Midbrain (tissue), 1 donor: ENCODE measurements at regions not wholly inside any gene's neighbourhood (a gene's known extent, or its start where the extent isn't known, plus 50 kb on each side); places are given as distances from the start of the nearest gene placed in this dataset.
"Not testable (repeated sequence)": the region's sequence is repeated elsewhere in the genome, so short reads cannot be mapped to it uniquely, and the experiment has no call there.

Experiments
- DNase-seq: peaks from one replicate; lab custom pipeline; 2025; lab: John Stamatoyannopoulos, UW

- no peak for DNase-seq
Measured at GRCh38 chr13:69094485-69094884, 1013.1 kb upstream of the ATXN8OS start.

- DNase-seq: no peak
Measured at GRCh38 chr13:69092615-69093322, 1014.9 kb upstream of the ATXN8OS start.

- no peak for DNase-seq
Measured at GRCh38 chr13:69077267-69077666, 1030.4 kb upstream of the ATXN8OS start.

- no peak for DNase-seq
Measured at GRCh38 chr13:69069554-69070133, 1038.0 kb upstream of the ATXN8OS start.

GRCh38 chr13:69050696-69051095, 1056.9 kb upstream of the ATXN8OS start:
- DNase-seq: no peak

- no peak for DNase-seq
Measured at GRCh38 chr13:69044629-69045028, 1063.0 kb upstream of the ATXN8OS start.

- no peak for DNase-seq
Measured at GRCh38 chr13:69040898-69041297, 1066.7 kb upstream of the ATXN8OS start.

GRCh38 chr13:69035771-69036170, 1071.9 kb upstream of the ATXN8OS start:
- no peak for DNase-seq

- DNase-seq: no peak
Measured at GRCh38 chr13:69028936-69029335, 1078.7 kb upstream of the ATXN8OS start.

GRCh38 chr13:69020120-69020519, 1087.5 kb upstream of the ATXN8OS start:
- no peak for DNase-seq

GRCh38 chr13:69018173-69018572, 1089.5 kb upstream of the ATXN8OS start:
- not testable (repeated sequence) for DNase-seq

- DNase-seq: no peak
Measured at GRCh38 chr13:69010789-69011188, 1096.8 kb upstream of the ATXN8OS start.

- no peak for DNase-seq
Measured at GRCh38 chr13:69008499-69008898, 1099.1 kb upstream of the ATXN8OS start.

- no peak for DNase-seq
Measured at GRCh38 chr13:68998056-68998455, 1109.6 kb upstream of the ATXN8OS start.

GRCh38 chr13:68996668-68997025, 1111.0 kb upstream of the ATXN8OS start:
- DNase-seq: no peak

GRCh38 chr13:68995972-68996667, 1111.5 kb upstream of the ATXN8OS start:
- no peak for DNase-seq

- no peak for DNase-seq
Measured at GRCh38 chr13:68993154-68993553, 1114.5 kb upstream of the ATXN8OS start.

GRCh38 chr13:68988176-68988575, 1119.5 kb upstream of the ATXN8OS start:
- DNase-seq: no peak

GRCh38 chr13:68987585-68987984, 1120.0 kb upstream of the ATXN8OS start:
- DNase-seq: no peak

GRCh38 chr13:68984688-68985319, 1122.8 kb upstream of the ATXN8OS start:
- no peak for DNase-seq

GRCh38 chr13:68982961-68983619, 1124.5 kb upstream of the ATXN8OS start:
- no peak for DNase-seq

- no peak for DNase-seq
Measured at GRCh38 chr13:68976287-68976686, 1131.3 kb upstream of the ATXN8OS start.
